ENCODE measurements at regions not wholly inside any gene's neighbourhood (a gene's known extent, or its start where the extent isn't known, plus 50 kb on each side); places are given as distances from the start of the nearest gene placed in this dataset.

DNA sequence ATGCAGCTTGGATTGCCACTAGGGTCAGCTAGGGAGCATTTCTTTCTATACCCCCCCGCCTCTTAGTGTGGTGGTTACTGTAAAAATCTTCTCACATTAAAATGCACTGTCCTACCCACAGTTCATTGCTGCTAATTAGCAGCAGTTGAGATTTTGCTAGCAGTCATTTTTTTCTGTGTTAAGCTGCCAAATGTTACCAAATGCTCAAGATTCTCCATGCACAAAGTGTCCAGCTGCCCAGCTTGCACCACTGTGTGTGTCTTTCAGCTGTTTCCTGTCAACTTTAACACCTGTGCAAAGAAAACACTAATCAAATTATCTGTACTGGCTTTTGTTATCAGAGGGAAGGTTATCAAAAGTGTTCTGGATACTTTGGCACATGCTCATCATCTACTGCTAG, 679.3 kb downstream of the NR4A2 start:
- Histone ChIP-seq H3F3A (ENCODE audit: low read length, unreplicated experiment) (no peaks in the 10 kb centered on the region), H3K4me2 (ENCODE audit: low read length) (no peak overlapping the region), H3K9me2 (replicated peaks; ENCODE audit: low read length) (no peaks in the 10 kb centered on the region), H3K36me3 (ENCODE audit: low read depth, low read length) (no peaks in the 10 kb centered on the region), H2AFZ (ENCODE audit: low read length) (no peak overlapping the region), H3K4me3 (ENCODE audit: low read length) (no peak overlapping the region), H3K9ac (ENCODE audit: low read length) (no peak overlapping the region), H3K27ac (ENCODE audit: low read length) (no peak overlapping the region), H3K27me3 (ENCODE audit: low read length) (no peaks in the 10 kb centered on the region; the same call in 1 of the 2 replicates), H4K20me1 (ENCODE audit: low read length) (no peaks in the 10 kb centered on the region), H3K79me2 (ENCODE audit: low read length) (no peaks in the 10 kb centered on the region), H3K4me1 (ENCODE audit: insufficient read depth, low read length) (no peaks in the 10 kb centered on the region), H3K9me3 (ENCODE audit: low read length) (no peaks in the 10 kb centered on the region)
- ATAC-seq (no peak), DNase-seq (no peak)
- intact Hi-C loops (cut with micrococcal nuclease), result no loop called here
- CTCF ChIA-PET, result no interaction called here
- POLR2A ChIA-PET (ENCODE audit: unreplicated experiment), result no interaction called here
- no peak for TF ChIP-seq EZH2 (IDR thresholded peaks at IDR 0.05; ENCODE audit: low read length, unreplicated experiment)
- no peak for TF ChIP-seq CTCF (conservative IDR thresholded peaks at IDR 0.05; ENCODE audit: low read depth, low read length)
- TF ChIP-seq EZH2phosphoT487 (IDR thresholded peaks at IDR 0.05; ENCODE audit: borderline replicate concordance, low read length), result no peak
- no TSS peak for BruUV-seq (replicated peaks)

DNA sequence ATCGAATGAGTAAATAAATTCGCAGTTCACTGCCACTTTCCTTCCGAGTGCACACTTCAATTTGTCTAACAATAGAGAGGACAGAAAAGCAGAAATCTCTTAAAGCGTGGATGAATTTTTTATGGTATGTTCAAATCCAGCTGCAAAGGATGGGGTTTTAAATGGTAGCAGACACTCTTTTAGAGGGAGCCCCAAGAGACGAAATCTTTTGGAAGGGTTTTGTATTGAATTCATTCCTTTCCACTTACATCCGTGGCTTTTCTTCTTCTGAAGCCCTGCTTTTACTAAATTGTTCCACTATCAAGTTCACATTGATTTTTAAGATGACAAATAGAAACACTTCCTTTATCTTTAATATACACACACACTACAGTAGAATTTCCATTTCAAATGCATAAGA, 680.7 kb downstream of the NR4A2 start:
- Histone ChIP-seq H3K27me3 (ENCODE audit: low read length) (no peaks in the 10 kb centered on the region; the same call in 1 of the 2 replicates), H3K9me2 (replicated peaks; ENCODE audit: low read length) (no peaks in the 10 kb centered on the region), H3K9ac (ENCODE audit: low read length) (no peak overlapping the region), H2AFZ (ENCODE audit: low read length) (no peak overlapping the region), H3K36me3 (ENCODE audit: low read depth, low read length) (no peaks in the 10 kb centered on the region), H3K79me2 (ENCODE audit: low read length) (no peaks in the 10 kb centered on the region), H3K4me3 (ENCODE audit: low read length) (no peak overlapping the region), H3F3A (ENCODE audit: low read length, unreplicated experiment) (no peaks in the 10 kb centered on the region), H3K4me1 (ENCODE audit: insufficient read depth, low read length) (no peaks in the 10 kb centered on the region), H3K27ac (ENCODE audit: low read length) (no peak overlapping the region), H3K9me3 (ENCODE audit: low read length) (no peaks in the 10 kb centered on the region), H3K4me2 (ENCODE audit: low read length) (no peak overlapping the region), H4K20me1 (ENCODE audit: low read length) (no peaks in the 10 kb centered on the region)
- TF ChIP-seq CTCF (conservative IDR thresholded peaks at IDR 0.05; ENCODE audit: low read depth, low read length) (no peak), EZH2phosphoT487 (IDR thresholded peaks at IDR 0.05; ENCODE audit: borderline replicate concordance, low read length) (no peak), EZH2 (IDR thresholded peaks at IDR 0.05; ENCODE audit: low read length, unreplicated experiment) (no peak)
- ATAC-seq, result no peak
- CTCF ChIA-PET, result no interaction called here
- no peak for DNase-seq
- POLR2A ChIA-PET (ENCODE audit: unreplicated experiment), result no interaction called here
- intact Hi-C loops (cut with micrococcal nuclease), result no loop called here
- no TSS peak for BruUV-seq (replicated peaks)

DNA sequence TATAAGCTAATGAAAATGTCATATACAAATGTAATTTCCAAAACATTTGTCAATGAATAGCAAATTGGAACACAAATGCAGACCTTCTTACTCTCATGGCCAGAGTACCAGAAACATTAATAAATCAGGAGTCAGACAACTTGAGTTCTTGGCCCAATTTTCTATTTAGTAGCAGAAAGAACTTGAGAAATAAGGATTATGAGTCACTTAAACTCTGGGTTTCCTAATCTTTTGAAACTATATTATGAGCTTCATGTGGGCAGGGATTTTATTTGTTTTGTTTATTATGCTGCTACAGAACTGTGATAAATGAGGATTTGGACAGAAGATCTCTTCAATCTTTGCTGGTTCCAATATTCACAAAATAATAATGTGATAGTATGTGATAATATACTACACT, 686.7 kb downstream of the NR4A2 start:
- Histone ChIP-seq H3K27me3 (ENCODE audit: low read length) (no peaks in the 10 kb centered on the region; the same call in 1 of the 2 replicates), H3K9ac (ENCODE audit: low read length) (no peak overlapping the region), H3K9me3 (ENCODE audit: low read length) (no peaks in the 10 kb centered on the region), H3K4me1 (ENCODE audit: insufficient read depth, low read length) (no peaks in the 10 kb centered on the region), H3K4me3 (ENCODE audit: low read length) (no peak overlapping the region), H3K79me2 (ENCODE audit: low read length) (no peaks in the 10 kb centered on the region), H3K9me2 (replicated peaks; ENCODE audit: low read length) (no peaks in the 10 kb centered on the region), H3K36me3 (ENCODE audit: low read depth, low read length) (no peaks in the 10 kb centered on the region), H3K4me2 (ENCODE audit: low read length) (no peak overlapping the region), H3K27ac (ENCODE audit: low read length) (no peak overlapping the region), H4K20me1 (ENCODE audit: low read length) (no peaks in the 10 kb centered on the region), H2AFZ (ENCODE audit: low read length) (no peak overlapping the region), H3F3A (ENCODE audit: low read length, unreplicated experiment) (no peaks in the 10 kb centered on the region)
- ATAC-seq (no peak), DNase-seq (no peak)
- CTCF ChIA-PET, result no interaction called here
- BruUV-seq (replicated peaks), result no TSS peak
- POLR2A ChIA-PET (ENCODE audit: unreplicated experiment), result no interaction called here
- TF ChIP-seq EZH2 (IDR thresholded peaks at IDR 0.05; ENCODE audit: low read length, unreplicated experiment), result no peak
- TF ChIP-seq EZH2phosphoT487 (IDR thresholded peaks at IDR 0.05; ENCODE audit: borderline replicate concordance, low read length), result no peak
- no peak for TF ChIP-seq CTCF (conservative IDR thresholded peaks at IDR 0.05; ENCODE audit: low read depth, low read length)
- intact Hi-C loops (cut with micrococcal nuclease), result no loop called here
